GM23248 (cell line): ENCODE measurements at regions not wholly inside any gene's neighbourhood (a gene's known extent, or its start where the extent isn't known, plus 50 kb on each side); places are given as distances from the start of the nearest gene placed in this dataset.

Experiments used
- DNase-seq: peaks from one replicate; pipeline ENCODE4 v3.0.0-alpha.2; 2015
- H2AFZ ChIP-seq: fragments of 200-600 bp; sonication (generic); 2 replicates; pipeline ENCODE4 v1.6.1; 2016; ENCODE audit warnings: antibody characterized with exemption
- H3F3A ChIP-seq: fragments of 200-600 bp; sonication (generic); 2 replicates; pipeline ENCODE4 v1.6.1; 2016; ENCODE audit warnings: mild to moderate bottlenecking, antibody characterized with exemption, mixed run types; ENCODE audit not compliant: insufficient read depth
- H3K27ac ChIP-seq: fragments of 200-600 bp; sonication (generic); 2 replicates; pipeline ENCODE4 v1.5.1; 2016; ENCODE audit warnings: mild to moderate bottlenecking
- H3K27me3 ChIP-seq: fragments of 200-600 bp; sonication (generic); replicated peaks from 2 replicates; pipeline ENCODE4 v1.6.1; 2016; ENCODE audit warnings: mild to moderate bottlenecking; ENCODE audit not compliant: insufficient read depth
- H3K36me3 ChIP-seq: fragments of 200-600 bp; sonication (generic); 2 replicates; pipeline ENCODE4 v1.6.1; 2016; ENCODE audit warnings: low read depth, mild to moderate bottlenecking
- H3K4me1 ChIP-seq: fragments of 200-600 bp; sonication (generic); 2 replicates; pipeline ENCODE4 v1.6.1; 2016; ENCODE audit warnings: mild to moderate bottlenecking; ENCODE audit not compliant: insufficient read depth
- H3K4me2 ChIP-seq: fragments of 200-600 bp; sonication (generic); one replicate; pipeline ENCODE4 v1.6.1; 2016; ENCODE audit warnings: mild to moderate bottlenecking; ENCODE audit not compliant: unreplicated experiment
- H3K4me3 ChIP-seq: fragments of 200-600 bp; sonication (generic); 2 replicates; pipeline ENCODE4 v1.5.1; 2016; ENCODE audit warnings: mild to moderate bottlenecking
- H3K79me2 ChIP-seq: fragments of 200-600 bp; sonication (generic); 2 replicates; pipeline ENCODE4 v1.6.1; 2016; ENCODE audit warnings: mild to moderate bottlenecking; ENCODE audit not compliant: insufficient read depth
- H3K9ac ChIP-seq: fragments of 200-600 bp; sonication (generic); 2 replicates; pipeline ENCODE4 v1.6.1; 2016; ENCODE audit warnings: mild to moderate bottlenecking
- H3K9me2 ChIP-seq: fragments of 200-600 bp; sonication (generic); 2 replicates; pipeline ENCODE4 v1.6.1; 2016; ENCODE audit warnings: mixed run types, mild to moderate bottlenecking, moderate library complexity; ENCODE audit not compliant: insufficient read depth
- H3K9me3 ChIP-seq: fragments of 200-600 bp; sonication (generic); one replicate; pipeline ENCODE4 v1.6.1; 2017; ENCODE audit warnings: low read depth
- H4K20me1 ChIP-seq: fragments of 200-600 bp; sonication (generic); 2 replicates; pipeline ENCODE4 v1.6.0; 2016; ENCODE audit not compliant: insufficient read depth
- EZH2 ChIP-seq: fragments of 200-600 bp; sonication (generic); IDR thresholded peaks from 2 replicates; pipeline ENCODE4 v1.6.1; 2018; ENCODE audit warnings: antibody characterized with exemption, mild to moderate bottlenecking; ENCODE audit not compliant: insufficient read depth, poor library complexity, severe bottlenecking
- EZH2phosphoT487 ChIP-seq: fragments of 200-600 bp; sonication (generic); IDR thresholded peaks from 2 replicates; pipeline ENCODE4 v1.6.1; 2018; ENCODE audit warnings: antibody characterized with exemption, moderate library complexity, mild to moderate bottlenecking, low read depth; ENCODE audit not compliant: insufficient read depth
- WGBS, 2 experiments: methylation state at CpG; one replicate each; pipeline ENCODE4 v1.1.6; 2015 to 2017; ENCODE audit warnings: low lambda C conversion rate in 2 of 2, low coverage in 1 of 2; ENCODE audit errors: missing lambda C conversion rate in 2 of 2; 5-methylcytosine and 5-hydroxymethylcytosine counted together
- in situ Hi-C: fragments of 300-500 bp; cut with MboI; formaldehyde crosslinking; loops from 2 replicates; pipeline ENCODE4 v1.15.0; 2020

- H3K4me1 ChIP-seq: no peaks in the 10 kb centered on the region
- H3F3A ChIP-seq: no peaks in the 10 kb centered on the region
- no peak for DNase-seq
- no peak overlapping the region for H3K4me3 ChIP-seq
- H2AFZ ChIP-seq: no peak overlapping the region
- no peak overlapping the region for H3K4me2 ChIP-seq
- H3K9ac ChIP-seq: no peak overlapping the region
- in situ Hi-C loops: loop anchor here (10.0 kb wide), 1 partner anchor 361 kb away; no protein-coding TSS in a partner anchor
- H3K36me3 ChIP-seq: no peaks in the 10 kb centered on the region
- no peaks in the 10 kb centered on the region for H4K20me1 ChIP-seq
- H3K27me3 ChIP-seq: 0 out of 2 replicates have a peak, but pooled peaks cover 3% of the 10 kb centered on the region
- H3K9me2 ChIP-seq: no peaks in the 10 kb centered on the region
- H3K9me3 ChIP-seq: no peaks in the 10 kb centered on the region
- no peak for TF ChIP-seq EZH2
- no peak for TF ChIP-seq EZH2phosphoT487
- H3K79me2 ChIP-seq: no peaks in the 10 kb centered on the region
- no peak overlapping the region for H3K27ac ChIP-seq
- WGBS, 2 experiments: 18 to 25% methylated on average over 6 of the region's 6 CpGs
Measured at GRCh38 chr1:233796146-233796783, 108.2 kb upstream of the SLC35F3 start.

- H4K20me1 ChIP-seq: no peaks in the 10 kb centered on the region
- 12 to 16% methylated on average over 4 of the region's 4 CpGs for WGBS, 2 experiments
- no peak overlapping the region for H3K27ac ChIP-seq
- H3K4me2 ChIP-seq: no peak overlapping the region
- TF ChIP-seq EZH2phosphoT487 (no peak), EZH2 (no peak)
- H3F3A ChIP-seq: no peaks in the 10 kb centered on the region
- no peaks in the 10 kb centered on the region for H3K9me2 ChIP-seq
- DNase-seq: no peak
- H3K4me1 ChIP-seq: no peaks in the 10 kb centered on the region
- H3K27me3 ChIP-seq: no peaks in the 10 kb centered on the region
- no peaks in the 10 kb centered on the region for H3K79me2 ChIP-seq
- no peak overlapping the region for H3K9ac ChIP-seq
- no peak overlapping the region for H3K4me3 ChIP-seq
- H2AFZ ChIP-seq: no peak overlapping the region
- no peaks in the 10 kb centered on the region for H3K36me3 ChIP-seq
- in situ Hi-C loops: no loop called here
- H3K9me3 ChIP-seq: no peaks in the 10 kb centered on the region
Measured at GRCh38 chr1:233802611-233803010, 101.9 kb upstream of the SLC35F3 start.

- no peak overlapping the region for H3K9ac ChIP-seq
- no peaks in the 10 kb centered on the region for H3K4me1 ChIP-seq
- no peak overlapping the region for H3K27ac ChIP-seq
- in situ Hi-C loops: no loop called here
- TF ChIP-seq EZH2 (no peak), EZH2phosphoT487 (no peak)
- no peaks in the 10 kb centered on the region for H3K9me3 ChIP-seq
- H3K4me3 ChIP-seq: no peak overlapping the region
- no peaks in the 10 kb centered on the region for H4K20me1 ChIP-seq
- H3K79me2 ChIP-seq: no peaks in the 10 kb centered on the region
- no peaks in the 10 kb centered on the region for H3K27me3 ChIP-seq
- no peaks in the 10 kb centered on the region for H3K36me3 ChIP-seq
- H2AFZ ChIP-seq: no peak overlapping the region
- no peak for DNase-seq
- H3F3A ChIP-seq: no peaks in the 10 kb centered on the region
- no peaks in the 10 kb centered on the region for H3K9me2 ChIP-seq
- 30 to 33% methylated on average over 2 of the region's 2 CpGs for WGBS, 2 experiments
- H3K4me2 ChIP-seq: no peak overlapping the region
Measured at GRCh38 chr1:233805786-233806185, 98.7 kb upstream of the SLC35F3 start.

- DNase-seq: no peak
- Histone ChIP-seq H3K9me2 (no peaks in the 10 kb centered on the region), H3K9ac (no peak overlapping the region), H3F3A (no peaks in the 10 kb centered on the region), H3K9me3 (no peaks in the 10 kb centered on the region), H3K4me3 (no peak overlapping the region), H3K79me2 (no peaks in the 10 kb centered on the region), H2AFZ (no peak overlapping the region), H3K4me1 (no peaks in the 10 kb centered on the region), H3K27ac (no peak overlapping the region), H3K4me2 (no peak overlapping the region), H3K36me3 (no peaks in the 10 kb centered on the region), H4K20me1 (no peaks in the 10 kb centered on the region), H3K27me3 (no peaks in the 10 kb centered on the region)
- no peak for TF ChIP-seq EZH2
- no peak for TF ChIP-seq EZH2phosphoT487
- 5 to 12% methylated on average over 1 of the region's 1 CpG for WGBS, 2 experiments
- in situ Hi-C loops: no loop called here
Measured at GRCh38 chr1:233815357-233815756, 89.1 kb upstream of the SLC35F3 start.
